GM21737 (cell line): ENCODE measurements at regions not wholly inside any gene's neighbourhood (a gene's known extent, or its start where the extent isn't known, plus 50 kb on each side); places are given as distances from the start of the nearest gene placed in this dataset.
A peak's percentile ranks its signal among the peaks of the same experiment; 100 is the strongest.
"Not testable (repeated sequence)": the region's sequence is repeated elsewhere in the genome, so short reads cannot be mapped to it uniquely, and the experiment has no call there.

Experiments
- ATAC-seq: cut with Tn5 transposase; IDR thresholded peaks from one replicate; pipeline ENCODE4 v1.9.1; 2021; ENCODE audit warnings: mild to moderate bottlenecking, moderate library complexity; ENCODE audit not compliant: unreplicated experiment

- ATAC-seq: no peak
Measured at GRCh38 chr4:115529126-115529525, 415.7 kb upstream of the NDST4 start.

- ATAC-seq: not testable (repeated sequence)
Measured at GRCh38 chr4:115519476-115519875, 406.1 kb upstream of the NDST4 start.

- ATAC-seq: peak; percentile 100
Measured at GRCh38 chr4:115515772-115516171, 402.4 kb upstream of the NDST4 start.

- ATAC-seq: no peak
Measured at GRCh38 chr4:115515366-115515765, 401.9 kb upstream of the NDST4 start.

- no peak for ATAC-seq
Measured at GRCh38 chr4:115514675-115515074, 401.3 kb upstream of the NDST4 start.

GRCh38 chr4:115505326-115505725 is 391.9 kb upstream of the NDST4 start:
- no peak for ATAC-seq

GRCh38 chr4:115501656-115502055 is 388.2 kb upstream of the NDST4 start:
- ATAC-seq: no peak

GRCh38 chr4:115493770-115494169 is 380.4 kb upstream of the NDST4 start:
- ATAC-seq: not testable (repeated sequence)

GRCh38 chr4:115491686-115492085 is 378.3 kb upstream of the NDST4 start:
- ATAC-seq: no peak

- no peak for ATAC-seq
Measured at GRCh38 chr4:115489279-115489678, 375.9 kb upstream of the NDST4 start.

GRCh38 chr4:115485402-115485801 is 372.0 kb upstream of the NDST4 start:
- no peak for ATAC-seq

GRCh38 chr4:115484479-115484878 is 371.1 kb upstream of the NDST4 start:
- no peak for ATAC-seq

GRCh38 chr4:115470763-115471162 is 357.3 kb upstream of the NDST4 start:
- ATAC-seq: no peak

GRCh38 chr4:115459301-115459700 is 345.9 kb upstream of the NDST4 start:
- ATAC-seq: not testable (repeated sequence)

- no peak for ATAC-seq
Measured at GRCh38 chr4:115456231-115456630, 342.8 kb upstream of the NDST4 start.

- no peak for ATAC-seq
Measured at GRCh38 chr4:115454228-115454627, 340.8 kb upstream of the NDST4 start.

- no peak for ATAC-seq
Measured at GRCh38 chr4:115453416-115453815, 340.0 kb upstream of the NDST4 start.

GRCh38 chr4:115452229-115452628 is 338.8 kb upstream of the NDST4 start:
- not testable (repeated sequence) for ATAC-seq

GRCh38 chr4:115437739-115438138 is 324.3 kb upstream of the NDST4 start:
- no peak for ATAC-seq

- no peak for ATAC-seq
Measured at GRCh38 chr4:115433491-115433890, 320.1 kb upstream of the NDST4 start.

- no peak for ATAC-seq
Measured at GRCh38 chr4:115430024-115430423, 316.6 kb upstream of the NDST4 start.

- ATAC-seq: no peak
Measured at GRCh38 chr4:115428455-115428854, 315.0 kb upstream of the NDST4 start.

- ATAC-seq: no peak
Measured at GRCh38 chr4:115424852-115425251, 311.4 kb upstream of the NDST4 start.
